ENCODE measurements at regions not wholly inside any gene's neighbourhood (a gene's known extent, or its start where the extent isn't known, plus 50 kb on each side); places are given as distances from the start of the nearest gene placed in this dataset.

DNA sequence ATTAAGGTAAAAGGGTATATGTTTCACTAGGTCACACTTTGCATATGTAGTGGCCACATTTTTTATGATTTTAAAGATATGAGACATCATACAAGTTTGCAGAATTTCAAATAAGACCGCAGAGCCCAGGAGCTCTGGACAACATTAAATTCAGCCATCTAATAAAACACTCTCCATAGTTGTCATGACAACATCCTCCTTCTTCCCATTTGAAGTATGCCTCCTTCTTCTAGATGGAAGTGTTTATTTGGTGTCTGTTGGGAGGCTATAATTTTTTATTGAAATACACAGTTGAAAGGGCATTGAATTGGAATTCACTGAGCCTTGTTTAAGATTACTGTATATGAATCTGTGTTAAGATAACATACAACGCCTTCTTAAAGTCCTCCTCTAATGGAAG, 467.3 kb downstream of the CMPK2 start:
- TF ChIP-seq TAF1 (IDR thresholded peaks at IDR 0.05; ENCODE audit: borderline replicate concordance, insufficient read depth, low read length) = no peak
- no peak for TF ChIP-seq SIN3A (IDR thresholded peaks at IDR 0.05; ENCODE audit: borderline replicate concordance, insufficient read depth, low read length)
- TF ChIP-seq POLR2AphosphoS5 (IDR thresholded peaks at IDR 0.05; ENCODE audit: low read depth, low read length) = no peak
- TF ChIP-seq FOXP2 (optimal IDR thresholded peaks at IDR 0.05; ENCODE audit: borderline replicate concordance, extremely low read depth, extremely low read length, insufficient read depth) = no peak
- TF ChIP-seq, protein P1, sequence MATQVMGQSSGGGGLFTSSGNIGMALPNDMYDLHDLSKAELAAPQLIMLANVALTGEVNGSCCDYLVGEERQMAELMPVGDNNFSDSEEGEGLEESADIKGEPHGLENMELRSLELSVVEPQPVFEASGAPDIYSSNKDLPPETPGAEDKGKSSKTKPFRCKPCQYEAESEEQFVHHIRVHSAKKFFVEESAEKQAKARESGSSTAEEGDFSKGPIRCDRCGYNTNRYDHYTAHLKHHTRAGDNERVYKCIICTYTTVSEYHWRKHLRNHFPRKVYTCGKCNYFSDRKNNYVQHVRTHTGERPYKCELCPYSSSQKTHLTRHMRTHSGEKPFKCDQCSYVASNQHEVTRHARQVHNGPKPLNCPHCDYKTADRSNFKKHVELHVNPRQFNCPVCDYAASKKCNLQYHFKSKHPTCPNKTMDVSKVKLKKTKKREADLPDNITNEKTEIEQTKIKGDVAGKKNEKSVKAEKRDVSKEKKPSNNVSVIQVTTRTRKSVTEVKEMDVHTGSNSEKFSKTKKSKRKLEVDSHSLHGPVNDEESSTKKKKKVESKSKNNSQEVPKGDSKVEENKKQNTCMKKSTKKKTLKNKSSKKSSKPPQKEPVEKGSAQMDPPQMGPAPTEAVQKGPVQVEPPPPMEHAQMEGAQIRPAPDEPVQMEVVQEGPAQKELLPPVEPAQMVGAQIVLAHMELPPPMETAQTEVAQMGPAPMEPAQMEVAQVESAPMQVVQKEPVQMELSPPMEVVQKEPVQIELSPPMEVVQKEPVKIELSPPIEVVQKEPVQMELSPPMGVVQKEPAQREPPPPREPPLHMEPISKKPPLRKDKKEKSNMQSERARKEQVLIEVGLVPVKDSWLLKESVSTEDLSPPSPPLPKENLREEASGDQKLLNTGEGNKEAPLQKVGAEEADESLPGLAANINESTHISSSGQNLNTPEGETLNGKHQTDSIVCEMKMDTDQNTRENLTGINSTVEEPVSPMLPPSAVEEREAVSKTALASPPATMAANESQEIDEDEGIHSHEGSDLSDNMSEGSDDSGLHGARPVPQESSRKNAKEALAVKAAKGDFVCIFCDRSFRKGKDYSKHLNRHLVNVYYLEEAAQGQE (IDR thresholded peaks at IDR 0.05; ENCODE audit: insufficient read depth in 1 of 2, low read depth in 2 of 2, low read length in 2 of 2) = no peak

GRCh38 chr2:6401301-6401700, 464.4 kb downstream of the CMPK2 start:
- TF ChIP-seq FOXP2 (optimal IDR thresholded peaks at IDR 0.05; ENCODE audit: borderline replicate concordance, extremely low read depth, extremely low read length, insufficient read depth) (no peak), TAF1 (IDR thresholded peaks at IDR 0.05; ENCODE audit: borderline replicate concordance, insufficient read depth, low read length) (no peak)
- TF ChIP-seq, protein P1 (IDR thresholded peaks at IDR 0.05; ENCODE audit: insufficient read depth in 1 of 2, low read depth in 2 of 2, low read length in 2 of 2) = no peak

GRCh38 chr2:6408057-6408456, 457.6 kb downstream of the CMPK2 start:
- TF ChIP-seq FOXP2 (optimal IDR thresholded peaks at IDR 0.05; ENCODE audit: borderline replicate concordance, extremely low read depth, extremely low read length, insufficient read depth) (no peak), POLR2AphosphoS5 (IDR thresholded peaks at IDR 0.05; ENCODE audit: low read depth, low read length) (no peak), SIN3A (IDR thresholded peaks at IDR 0.05; ENCODE audit: borderline replicate concordance, insufficient read depth, low read length) (no peak), TAF1 (IDR thresholded peaks at IDR 0.05; ENCODE audit: borderline replicate concordance, insufficient read depth, low read length) (no peak)
- TF ChIP-seq, protein P1 (IDR thresholded peaks at IDR 0.05; ENCODE audit: insufficient read depth in 1 of 2, low read depth in 2 of 2, low read length in 2 of 2) = no peak

DNA sequence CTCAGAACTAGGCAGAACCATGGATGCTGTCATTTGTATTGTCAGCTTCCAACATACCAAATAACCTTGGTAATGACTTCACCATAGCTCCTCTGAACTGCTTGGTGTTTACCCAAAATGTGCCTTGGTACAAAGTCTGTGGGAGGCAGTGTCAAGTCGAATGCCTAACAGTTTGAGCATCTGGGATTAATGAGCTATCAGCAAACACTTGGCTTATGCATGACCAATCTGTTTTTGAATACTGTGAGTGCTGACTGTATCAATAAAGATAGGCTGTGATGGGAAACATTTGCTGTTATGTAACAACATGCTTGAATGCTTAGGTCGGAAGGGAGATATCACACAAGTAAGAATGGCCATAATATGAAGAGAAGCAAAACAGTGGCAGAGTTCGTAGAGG, 455.4 kb downstream of the CMPK2 start:
- TF ChIP-seq, protein P1 (IDR thresholded peaks at IDR 0.05; ENCODE audit: insufficient read depth in 1 of 2, low read depth in 2 of 2, low read length in 2 of 2) = no peak
- no peak for TF ChIP-seq POLR2AphosphoS5 (IDR thresholded peaks at IDR 0.05; ENCODE audit: low read depth, low read length)
- TF ChIP-seq TAF1 (IDR thresholded peaks at IDR 0.05; ENCODE audit: borderline replicate concordance, insufficient read depth, low read length) = no peak
- TF ChIP-seq SIN3A (IDR thresholded peaks at IDR 0.05; ENCODE audit: borderline replicate concordance, insufficient read depth, low read length) = no peak
- no peak for TF ChIP-seq FOXP2 (optimal IDR thresholded peaks at IDR 0.05; ENCODE audit: borderline replicate concordance, extremely low read depth, extremely low read length, insufficient read depth)

GRCh38 chr2:6412533-6413091, 453.1 kb downstream of the CMPK2 start:
- TF ChIP-seq SIN3A (IDR thresholded peaks at IDR 0.05; ENCODE audit: borderline replicate concordance, insufficient read depth, low read length) (no peak), FOXP2 (optimal IDR thresholded peaks at IDR 0.05; ENCODE audit: borderline replicate concordance, extremely low read depth, extremely low read length, insufficient read depth) (no peak), POLR2AphosphoS5 (IDR thresholded peaks at IDR 0.05; ENCODE audit: low read depth, low read length) (no peak), TAF1 (IDR thresholded peaks at IDR 0.05; ENCODE audit: borderline replicate concordance, insufficient read depth, low read length) (no peak)
- TF ChIP-seq, protein P1 (IDR thresholded peaks at IDR 0.05; ENCODE audit: insufficient read depth in 1 of 2, low read depth in 2 of 2, low read length in 2 of 2) = no peak

Measured in PFSK-1 (cell line).